COR-L47 (cell line): ENCODE measurements at regions not wholly inside any gene's neighbourhood (a gene's known extent, or its start where the extent isn't known, plus 50 kb on each side); places are given as distances from the start of the nearest gene placed in this dataset.
"Not testable (repeated sequence)": the region's sequence is repeated elsewhere in the genome, so short reads cannot be mapped to it uniquely, and the experiment has no call there.

ENCODE experiments used
- DNase-seq: peaks from one replicate; lab custom pipeline; 2025; lab: John Stamatoyannopoulos, UW

- no peak for DNase-seq
Observed at GRCh38 chr11:81887671-81888070, 846.0 kb downstream of the FAM181B start.

DNA sequence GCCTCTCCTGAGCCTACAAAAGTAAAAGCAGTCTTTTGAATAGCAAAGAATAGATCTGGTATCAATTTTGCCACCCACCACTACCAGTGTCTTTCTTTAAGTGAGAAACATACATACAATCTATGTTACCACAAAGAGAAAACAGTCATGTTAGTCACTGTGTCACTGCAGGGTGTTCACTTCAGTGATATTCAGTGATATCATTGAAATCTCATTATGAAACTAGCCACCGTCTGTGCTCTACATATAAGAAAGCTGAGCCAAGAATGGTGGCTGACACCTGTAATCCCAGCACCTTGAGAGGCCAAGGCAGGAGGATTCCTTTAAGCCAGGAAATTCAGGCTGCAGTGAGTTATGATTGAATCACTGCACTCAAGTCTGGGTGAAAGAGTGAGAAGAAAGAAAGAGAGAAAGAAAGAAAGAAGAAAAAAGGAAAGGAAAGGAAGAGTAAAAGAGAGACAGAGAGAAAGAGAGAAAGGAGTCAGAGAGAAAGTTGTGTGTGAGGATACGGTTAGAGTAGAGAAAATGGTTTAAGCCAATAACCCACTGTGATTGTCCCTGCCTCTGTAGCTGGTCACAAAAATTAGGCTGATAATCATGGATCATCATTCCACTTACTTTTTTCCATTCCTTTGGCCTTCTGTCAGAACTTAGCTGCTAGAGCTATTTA lies 847.1 kb downstream of the FAM181B start:
- DNase-seq: no peak

- no peak for DNase-seq
Observed at GRCh38 chr11:81874635-81875034, 859.0 kb downstream of the FAM181B start.

GRCh38 chr11:81870815-81871214 lies 862.8 kb downstream of the FAM181B start:
- DNase-seq: no peak

GRCh38 chr11:81870066-81870412 lies 863.6 kb downstream of the FAM181B start:
- DNase-seq: no peak

DNA sequence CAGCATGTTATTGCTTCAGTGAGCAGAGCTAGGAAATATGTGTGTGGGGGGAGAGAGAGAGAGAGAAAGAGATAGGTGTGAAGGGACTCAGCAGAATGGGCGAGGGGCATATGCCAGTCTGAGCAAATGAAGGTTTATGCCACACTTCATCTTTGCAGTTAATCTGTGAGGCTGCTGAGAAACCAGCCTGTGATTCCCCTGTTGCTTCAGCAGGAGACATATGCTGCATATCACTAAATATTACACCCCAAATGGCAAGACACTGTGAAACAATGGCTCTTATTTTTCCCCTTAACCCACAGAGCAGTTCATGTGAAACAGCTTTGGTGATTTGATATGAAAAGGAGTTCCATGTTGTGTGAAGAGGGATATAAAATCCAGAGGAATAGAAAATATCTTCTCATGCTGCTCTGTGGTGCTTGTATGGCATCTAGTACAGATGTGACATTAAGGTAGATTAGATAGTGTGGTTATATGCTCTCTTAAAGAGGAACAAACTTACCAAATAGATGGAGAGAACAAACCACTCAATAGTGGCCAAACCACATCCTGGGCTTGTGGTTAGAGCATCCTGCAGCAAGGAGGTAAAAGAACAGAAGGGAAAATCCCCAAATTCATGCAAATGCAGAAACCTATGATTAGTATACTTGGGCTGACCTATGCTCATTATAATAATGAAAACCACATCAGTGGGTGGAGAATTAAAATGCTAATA lies 864.2 kb downstream of the FAM181B start:
- DNase-seq: no peak

- no peak for DNase-seq
Observed at GRCh38 chr11:81866896-81867295, 866.8 kb downstream of the FAM181B start.

- no peak for DNase-seq
Observed at GRCh38 chr11:81857386-81857785, 876.3 kb downstream of the FAM181B start.

DNA sequence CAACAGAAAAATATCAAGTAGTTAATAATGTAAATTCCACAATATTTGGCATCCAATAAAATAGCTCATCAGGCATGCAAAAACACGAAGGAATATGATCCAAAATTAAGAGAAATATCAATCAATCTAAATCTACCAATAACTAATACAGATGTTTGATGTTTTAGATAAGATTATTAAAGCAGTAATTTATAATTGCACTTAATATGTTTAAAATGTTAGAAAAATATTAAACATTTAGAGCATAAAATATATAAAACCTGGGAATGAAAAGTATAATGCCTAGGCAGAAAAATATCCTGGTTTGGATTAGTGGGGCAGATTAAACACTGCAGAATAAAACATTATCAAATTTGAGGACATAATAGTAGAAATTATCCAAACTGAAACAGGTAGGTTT lies 879.9 kb downstream of the FAM181B start:
- DNase-seq: no peak

- peak; percentile 12 for DNase-seq
Observed at GRCh38 chr11:81852896-81853295, 880.8 kb downstream of the FAM181B start.

DNA sequence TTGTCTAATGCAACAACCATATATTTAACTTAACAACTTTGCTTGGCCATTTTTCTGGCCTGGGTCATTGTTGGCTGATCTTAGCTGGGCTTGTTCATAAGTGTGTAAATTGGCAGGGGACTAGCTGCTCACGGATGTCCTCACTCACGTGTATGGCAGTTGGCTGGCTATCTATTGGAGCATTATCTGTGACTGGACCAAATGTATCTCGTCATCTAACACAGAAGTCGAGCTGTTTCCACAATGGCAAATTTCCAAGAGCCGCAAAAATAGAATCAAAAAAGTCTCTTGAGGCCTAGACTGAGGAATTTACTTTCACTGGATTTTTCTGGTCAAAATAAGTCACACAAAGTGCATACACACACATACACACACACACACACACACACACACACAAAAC lies 893.3 kb downstream of the FAM181B start:
- DNase-seq: no peak

DNA sequence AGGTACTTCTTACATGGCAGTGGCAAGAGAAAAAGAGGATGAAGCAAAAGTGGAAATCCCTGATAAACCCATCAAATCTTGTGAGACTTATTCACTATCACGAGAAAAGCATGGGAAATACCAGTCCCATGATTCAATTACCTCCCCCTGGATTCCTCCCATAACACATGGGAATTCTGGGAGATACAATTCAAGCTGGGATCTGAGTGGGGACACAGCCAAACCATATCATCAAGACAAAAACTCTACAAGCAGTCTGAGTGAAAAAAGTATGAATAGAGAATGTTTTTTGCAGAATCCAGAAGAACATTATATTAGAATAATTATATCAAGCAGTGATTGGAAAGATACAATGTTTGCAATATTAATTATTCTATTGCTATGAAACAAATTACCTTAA lies 893.7 kb downstream of the FAM181B start:
- DNase-seq: no peak

GRCh38 chr11:81839016-81839415 lies 894.6 kb downstream of the FAM181B start:
- DNase-seq: no peak

DNA sequence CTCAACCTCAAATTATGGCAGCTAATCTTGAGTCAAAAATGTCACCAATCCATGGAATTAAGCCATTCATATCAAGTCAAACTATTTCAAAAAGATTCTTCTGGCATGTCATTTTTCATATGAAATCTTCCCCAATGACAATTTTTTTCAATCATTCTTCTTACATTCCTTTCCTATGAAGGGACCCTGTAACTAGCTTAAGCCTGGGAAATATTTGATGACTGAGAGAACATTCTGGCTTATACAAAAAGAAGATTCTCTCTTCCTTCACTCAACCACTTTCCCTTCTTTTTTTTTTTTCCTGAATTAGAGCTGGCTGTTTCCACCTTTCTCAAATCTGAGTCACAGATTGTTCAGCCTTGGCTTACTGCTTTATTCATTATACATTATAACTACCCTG lies 903.7 kb downstream of the FAM181B start:
- no peak for DNase-seq

GRCh38 chr11:81825346-81825745 lies 908.3 kb downstream of the FAM181B start:
- DNase-seq: no peak

DNA sequence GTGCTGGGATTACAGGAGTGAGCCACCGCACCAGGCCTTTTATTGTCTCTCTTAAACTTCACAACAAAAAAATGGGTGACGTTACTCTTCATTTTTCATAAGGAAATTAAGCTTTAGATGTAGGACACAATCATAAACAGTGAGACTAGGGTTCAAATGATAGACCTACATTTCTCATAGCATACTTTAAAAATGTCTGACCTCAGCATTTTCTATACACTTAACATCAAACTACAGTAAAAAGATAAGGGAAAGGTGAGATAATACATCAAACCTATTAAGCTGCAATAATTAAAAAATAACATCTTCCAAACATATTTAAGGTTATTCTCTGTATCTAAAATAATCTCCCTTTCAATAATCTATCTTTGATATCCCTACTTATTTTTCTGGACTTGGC lies 914.2 kb downstream of the FAM181B start:
- no peak for DNase-seq

DNA sequence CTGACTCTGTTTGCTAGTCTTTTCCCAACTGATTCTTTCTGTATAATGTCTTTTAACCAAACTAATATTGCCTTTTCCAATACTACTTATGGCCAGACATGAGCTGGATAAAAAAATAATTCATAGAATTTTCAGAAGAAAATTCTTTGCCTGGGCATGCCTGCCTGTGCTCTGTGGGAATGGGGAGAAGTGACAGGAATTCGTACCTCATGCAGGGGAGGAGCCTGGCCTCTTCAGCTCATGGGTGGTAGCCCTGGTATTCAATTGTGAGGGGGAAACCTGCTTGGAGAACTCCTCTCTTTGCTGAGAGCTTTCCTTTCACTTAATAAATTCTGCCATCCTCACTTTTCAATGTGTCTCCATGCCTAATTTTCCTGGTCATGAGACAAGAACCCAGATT lies 928.8 kb downstream of the FAM181B start:
- no peak for DNase-seq

GRCh38 chr11:81802591-81802990 lies 931.1 kb downstream of the FAM181B start:
- no peak for DNase-seq

DNA sequence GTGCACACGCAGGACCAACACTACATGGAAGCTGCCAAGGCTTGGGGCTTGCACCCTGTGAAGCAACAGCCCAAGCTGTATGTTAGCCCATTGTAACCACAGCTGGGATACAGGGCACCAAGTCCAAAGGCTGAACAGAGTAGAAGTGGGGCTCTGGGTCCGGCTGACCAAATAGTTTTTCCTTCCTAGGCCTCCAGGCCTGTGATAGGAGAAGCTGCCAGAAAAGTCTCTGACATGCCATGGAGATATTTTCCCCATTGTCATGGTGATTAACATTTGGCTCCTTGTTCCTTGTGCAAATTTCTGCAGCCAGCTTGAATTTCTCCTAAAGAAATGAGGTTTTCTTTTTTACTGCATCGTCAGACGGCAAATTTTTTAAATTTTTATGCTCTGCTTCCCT lies 941.2 kb downstream of the FAM181B start:
- DNase-seq: no peak

DNA sequence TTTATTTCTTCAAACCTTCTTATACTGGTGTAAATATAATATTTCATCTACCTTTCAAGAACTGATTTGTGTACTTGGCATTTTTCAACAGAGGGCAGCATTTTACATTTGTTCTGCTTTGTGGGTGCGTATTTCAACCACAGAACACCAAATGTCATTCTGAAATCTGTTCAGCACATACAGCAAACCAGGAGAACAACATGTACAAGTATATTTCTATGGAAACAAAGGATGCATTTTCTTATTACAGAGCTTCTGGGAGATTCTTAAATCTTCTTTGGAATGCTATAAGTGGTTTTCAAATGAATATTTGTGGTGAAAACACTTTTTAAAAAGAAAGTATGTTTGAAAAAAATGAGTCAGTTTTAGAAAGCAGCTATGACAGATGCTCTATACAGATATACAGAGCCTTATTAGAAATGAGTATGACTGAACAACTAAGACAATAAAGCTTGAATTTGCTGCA lies 946.0 kb downstream of the FAM181B start:
- DNase-seq: peak; percentile 33

DNA sequence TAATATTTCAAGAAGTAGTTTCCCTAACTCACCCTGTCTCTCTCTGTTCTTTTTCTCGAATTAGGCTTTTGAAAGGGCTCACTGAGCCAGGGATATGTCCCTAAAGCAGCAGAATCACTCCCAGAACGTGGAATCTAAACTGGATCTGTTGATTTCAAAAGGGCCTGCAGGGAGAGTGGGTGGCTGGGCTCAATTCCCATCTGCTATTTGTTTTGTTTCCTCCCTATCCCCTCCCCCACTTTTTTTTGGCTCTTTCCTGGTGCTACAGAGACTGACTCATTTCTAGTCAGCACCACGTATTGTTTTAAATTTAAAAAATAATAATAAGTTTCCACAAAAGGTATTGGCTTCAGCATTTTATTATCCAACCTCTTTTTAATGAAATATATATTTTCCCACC lies 961.5 kb downstream of the FAM181B start:
- no peak for DNase-seq

DNA sequence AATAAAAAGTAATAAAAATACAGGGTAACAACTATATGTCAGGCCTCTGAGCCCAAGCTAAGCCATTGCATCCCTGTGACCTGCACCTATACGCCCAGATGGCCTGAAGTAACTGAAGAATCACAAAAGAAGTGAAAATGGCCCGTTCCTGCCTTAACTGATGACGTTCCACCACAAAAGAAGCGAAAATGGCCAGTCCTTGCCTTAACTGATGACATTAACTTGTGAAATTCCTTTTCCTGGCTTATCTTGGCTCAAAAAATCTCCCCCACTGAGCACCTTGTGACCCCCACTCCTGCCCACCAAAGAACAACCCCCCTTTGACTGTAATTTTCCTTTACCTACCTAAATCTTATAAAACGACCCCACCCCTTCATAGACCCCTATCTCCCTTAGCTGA lies 963.8 kb downstream of the FAM181B start:
- not testable (repeated sequence) for DNase-seq

DNA sequence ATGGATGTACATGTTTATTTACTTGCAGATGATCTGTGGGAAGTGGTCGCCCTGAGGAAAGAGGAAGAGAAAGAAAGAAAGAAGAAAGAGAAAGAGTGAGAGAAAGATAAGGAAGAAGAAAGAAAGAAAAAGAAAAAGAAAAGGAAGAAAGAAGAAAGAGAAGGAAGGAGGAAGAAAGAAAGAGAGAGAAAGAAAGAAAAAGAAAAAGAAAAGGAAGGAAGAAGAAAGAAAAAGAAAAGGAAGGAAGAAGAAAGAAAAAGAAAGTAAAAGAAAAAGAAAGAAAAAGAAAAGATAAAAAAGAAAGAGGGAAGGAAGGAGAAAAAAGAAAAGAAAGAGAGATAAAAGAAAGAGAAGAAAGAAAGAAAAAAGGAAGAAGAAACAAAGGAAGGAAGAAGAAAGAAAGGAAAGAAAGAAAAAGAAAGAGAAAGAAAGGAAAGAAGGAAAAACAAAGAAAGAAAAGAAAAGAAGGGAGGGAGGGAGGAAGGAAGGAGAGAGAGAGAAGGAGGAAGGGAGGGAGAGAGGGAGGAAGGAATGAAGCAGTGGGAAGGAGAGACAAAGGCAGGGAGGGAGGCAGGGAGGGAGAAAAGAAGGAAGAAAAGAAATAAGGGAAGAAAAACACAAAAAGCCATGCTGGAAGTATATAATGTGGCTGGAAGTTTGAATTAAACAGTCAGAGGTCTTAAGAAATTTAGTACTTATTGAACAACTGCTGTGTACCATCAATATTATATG lies 976.6 kb downstream of the FAM181B start:
- DNase-seq: no peak
